COLO668 (cell line): ENCODE measurements at regions not wholly inside any gene's neighbourhood (a gene's known extent, or its start where the extent isn't known, plus 50 kb on each side); places are given as distances from the start of the nearest gene placed in this dataset.
A peak's percentile ranks its signal among the peaks of the same experiment; 100 is the strongest.

Experiments used
- DNase-seq: peaks from one replicate; lab custom pipeline; 2025; ENCODE audit not compliant: unreplicated experiment; lab: John Stamatoyannopoulos, UW

GRCh38 chr12:70008944-70009343 is 183.9 kb downstream of the MYRFL start:
- no peak for DNase-seq

GRCh38 chr12:70011353-70011752 is 186.3 kb downstream of the MYRFL start:
- DNase-seq = no peak

GRCh38 chr12:70013016-70013415 is 188.0 kb downstream of the MYRFL start:
- DNase-seq = peak; percentile 17

- no peak for DNase-seq
Observed at GRCh38 chr12:70028515-70028914, 203.5 kb downstream of the MYRFL start.

GRCh38 chr12:70028918-70029317 is 203.9 kb downstream of the MYRFL start:
- DNase-seq = no peak

GRCh38 chr12:70031046-70031445 is 206.0 kb downstream of the MYRFL start:
- DNase-seq = no peak

- no peak for DNase-seq
Observed at GRCh38 chr12:70032076-70032475, 207.0 kb downstream of the MYRFL start.

- no peak for DNase-seq
Observed at GRCh38 chr12:70033310-70033709, 208.3 kb downstream of the MYRFL start.

GRCh38 chr12:70040141-70040540 is 203.1 kb upstream of the CNOT2 start:
- no peak for DNase-seq

- DNase-seq = no peak
Observed at GRCh38 chr12:70042675-70043074, 200.6 kb upstream of the CNOT2 start.

GRCh38 chr12:70043490-70044138 is 199.6 kb upstream of the CNOT2 start:
- no peak for DNase-seq

GRCh38 chr12:70044167-70044566 is 199.1 kb upstream of the CNOT2 start:
- DNase-seq = no peak

GRCh38 chr12:70045036-70045435 is 198.2 kb upstream of the CNOT2 start:
- no peak for DNase-seq

- DNase-seq = no peak
Observed at GRCh38 chr12:70045514-70045913, 197.7 kb upstream of the CNOT2 start.

- DNase-seq = no peak
Observed at GRCh38 chr12:70048521-70049250, 194.5 kb upstream of the CNOT2 start.

- no peak for DNase-seq
Observed at GRCh38 chr12:70049596-70050360, 193.5 kb upstream of the CNOT2 start.

- no peak for DNase-seq
Observed at GRCh38 chr12:70052476-70052875, 190.8 kb upstream of the CNOT2 start.

GRCh38 chr12:70052931-70053497 is 190.2 kb upstream of the CNOT2 start:
- DNase-seq = peak; percentile 19

- DNase-seq = no peak
Observed at GRCh38 chr12:70059373-70059772, 183.9 kb upstream of the CNOT2 start.

GRCh38 chr12:70060634-70061033 is 182.6 kb upstream of the CNOT2 start:
- no peak for DNase-seq

GRCh38 chr12:70068743-70069142 is 174.5 kb upstream of the CNOT2 start:
- DNase-seq = no peak
